ENCODE measurements at regions not wholly inside any gene's neighbourhood (a gene's known extent, or its start where the extent isn't known, plus 50 kb on each side); places are given as distances from the start of the nearest gene placed in this dataset.

- TF ChIP-seq CTCF (IDR thresholded peaks at IDR 0.05) (no peak), ZFX (IDR thresholded peaks at IDR 0.05; ENCODE audit: borderline replicate concordance) (no peak)
- H3K27ac ChIP-seq = no peak overlapping the region
Observed at GRCh38 chr3:26058901-26059321, 269.0 kb downstream of the OXSM start.

GRCh38 chr3:26061947-26062346, 272.1 kb downstream of the OXSM start:
- no peak for TF ChIP-seq ZFX (IDR thresholded peaks at IDR 0.05; ENCODE audit: borderline replicate concordance)
- TF ChIP-seq CTCF (IDR thresholded peaks at IDR 0.05) = no peak
- H3K27ac ChIP-seq = no peak overlapping the region

GRCh38 chr3:26064297-26064696, 274.4 kb downstream of the OXSM start:
- TF ChIP-seq CTCF (IDR thresholded peaks at IDR 0.05) (no peak), ZFX (IDR thresholded peaks at IDR 0.05; ENCODE audit: borderline replicate concordance) (no peak)
- H3K27ac ChIP-seq = no peak overlapping the region

GRCh38 chr3:26068890-26069289, 279.0 kb downstream of the OXSM start:
- no peak overlapping the region for H3K27ac ChIP-seq
- TF ChIP-seq CTCF (IDR thresholded peaks at IDR 0.05) = no peak
- TF ChIP-seq ZFX (IDR thresholded peaks at IDR 0.05; ENCODE audit: borderline replicate concordance) = no peak

GRCh38 chr3:26070854-26071253, 281.0 kb downstream of the OXSM start:
- TF ChIP-seq ZFX (IDR thresholded peaks at IDR 0.05; ENCODE audit: borderline replicate concordance) (no peak), CTCF (IDR thresholded peaks at IDR 0.05) (no peak)
- H3K27ac ChIP-seq = no peak overlapping the region

- TF ChIP-seq CTCF (IDR thresholded peaks at IDR 0.05) = no peak
- no peak for TF ChIP-seq ZFX (IDR thresholded peaks at IDR 0.05; ENCODE audit: borderline replicate concordance)
Observed at GRCh38 chr3:26074080-26074479, 284.2 kb downstream of the OXSM start.

GRCh38 chr3:26078539-26078938, 288.6 kb downstream of the OXSM start:
- TF ChIP-seq ZFX (IDR thresholded peaks at IDR 0.05; ENCODE audit: borderline replicate concordance) = no peak
- no peak for TF ChIP-seq CTCF (IDR thresholded peaks at IDR 0.05)

More at GRCh38 chr3:26074080-26074479, 284.2 kb downstream of the OXSM start:
- no peak overlapping the region for H3K27ac ChIP-seq

More at GRCh38 chr3:26078539-26078938, 288.6 kb downstream of the OXSM start:
- H3K27ac ChIP-seq = no peak overlapping the region
